GM23248 (cell line): ENCODE measurements at regions not wholly inside any gene's neighbourhood (a gene's known extent, or its start where the extent isn't known, plus 50 kb on each side); places are given as distances from the start of the nearest gene placed in this dataset.

ENCODE experiments used
- DNase-seq: peaks from one replicate; pipeline ENCODE4 v3.0.0-alpha.2; 2015
- H2AFZ ChIP-seq: fragments of 200-600 bp; sonication (generic); 2 replicates; pipeline ENCODE4 v1.6.1; 2016; ENCODE audit warnings: antibody characterized with exemption
- H3F3A ChIP-seq: fragments of 200-600 bp; sonication (generic); 2 replicates; pipeline ENCODE4 v1.6.1; 2016; ENCODE audit warnings: mild to moderate bottlenecking, antibody characterized with exemption, mixed run types; ENCODE audit not compliant: insufficient read depth
- H3K27ac ChIP-seq: fragments of 200-600 bp; sonication (generic); 2 replicates; pipeline ENCODE4 v1.5.1; 2016; ENCODE audit warnings: mild to moderate bottlenecking
- H3K27me3 ChIP-seq: fragments of 200-600 bp; sonication (generic); replicated peaks from 2 replicates; pipeline ENCODE4 v1.6.1; 2016; ENCODE audit warnings: mild to moderate bottlenecking; ENCODE audit not compliant: insufficient read depth
- H3K36me3 ChIP-seq: fragments of 200-600 bp; sonication (generic); 2 replicates; pipeline ENCODE4 v1.6.1; 2016; ENCODE audit warnings: low read depth, mild to moderate bottlenecking
- H3K4me1 ChIP-seq: fragments of 200-600 bp; sonication (generic); 2 replicates; pipeline ENCODE4 v1.6.1; 2016; ENCODE audit warnings: mild to moderate bottlenecking; ENCODE audit not compliant: insufficient read depth
- H3K4me2 ChIP-seq: fragments of 200-600 bp; sonication (generic); one replicate; pipeline ENCODE4 v1.6.1; 2016; ENCODE audit warnings: mild to moderate bottlenecking; ENCODE audit not compliant: unreplicated experiment
- H3K4me3 ChIP-seq: fragments of 200-600 bp; sonication (generic); 2 replicates; pipeline ENCODE4 v1.5.1; 2016; ENCODE audit warnings: mild to moderate bottlenecking
- H3K79me2 ChIP-seq: fragments of 200-600 bp; sonication (generic); 2 replicates; pipeline ENCODE4 v1.6.1; 2016; ENCODE audit warnings: mild to moderate bottlenecking; ENCODE audit not compliant: insufficient read depth
- H3K9ac ChIP-seq: fragments of 200-600 bp; sonication (generic); 2 replicates; pipeline ENCODE4 v1.6.1; 2016; ENCODE audit warnings: mild to moderate bottlenecking
- H3K9me2 ChIP-seq: fragments of 200-600 bp; sonication (generic); 2 replicates; pipeline ENCODE4 v1.6.1; 2016; ENCODE audit warnings: mixed run types, mild to moderate bottlenecking, moderate library complexity; ENCODE audit not compliant: insufficient read depth
- H3K9me3 ChIP-seq: fragments of 200-600 bp; sonication (generic); one replicate; pipeline ENCODE4 v1.6.1; 2017; ENCODE audit warnings: low read depth
- H4K20me1 ChIP-seq: fragments of 200-600 bp; sonication (generic); 2 replicates; pipeline ENCODE4 v1.6.0; 2016; ENCODE audit not compliant: insufficient read depth
- EZH2 ChIP-seq: fragments of 200-600 bp; sonication (generic); IDR thresholded peaks from 2 replicates; pipeline ENCODE4 v1.6.1; 2018; ENCODE audit warnings: antibody characterized with exemption, mild to moderate bottlenecking; ENCODE audit not compliant: insufficient read depth, poor library complexity, severe bottlenecking
- EZH2phosphoT487 ChIP-seq: fragments of 200-600 bp; sonication (generic); IDR thresholded peaks from 2 replicates; pipeline ENCODE4 v1.6.1; 2018; ENCODE audit warnings: antibody characterized with exemption, moderate library complexity, mild to moderate bottlenecking, low read depth; ENCODE audit not compliant: insufficient read depth
- WGBS, 2 experiments: methylation state at CpG; one replicate each; pipeline ENCODE4 v1.1.6; 2015 to 2017; ENCODE audit warnings: low lambda C conversion rate in 2 of 2, low coverage in 1 of 2; ENCODE audit errors: missing lambda C conversion rate in 2 of 2; 5-methylcytosine and 5-hydroxymethylcytosine counted together
- in situ Hi-C: fragments of 300-500 bp; cut with MboI; formaldehyde crosslinking; loops from 2 replicates; pipeline ENCODE4 v1.15.0; 2020

GRCh38 chr14:76271041-76271755 lies 104.7 kb upstream of the ESRRB start:
- Histone ChIP-seq H3K27me3 (peaks cover 4% of the 10 kb centered on the region; the same call in 1 of the 2 replicates), H3K79me2 (no peaks in the 10 kb centered on the region), H2AFZ (no peak overlapping the region), H3K4me2 (no peak overlapping the region), H3K4me1 (no peaks in the 10 kb centered on the region), H3K27ac (no peak overlapping the region), H3K9me3 (no peaks in the 10 kb centered on the region), H3K36me3 (no peaks in the 10 kb centered on the region), H3K9me2 (no peaks in the 10 kb centered on the region), H3K4me3 (no peak overlapping the region), H3F3A (no peaks in the 10 kb centered on the region), H3K9ac (no peak overlapping the region), H4K20me1 (no peaks in the 10 kb centered on the region)
- no peak for DNase-seq
- TF ChIP-seq EZH2phosphoT487 (no peak), EZH2 (no peak)
- WGBS, 2 experiments = 67 to 69% methylated on average over 15 of the region's 15 CpGs
- in situ Hi-C loops = no loop called here

- peaks cover 4% of the 10 kb centered on the region; the same call in 1 of the 2 replicates for H3K27me3 ChIP-seq
- no peaks in the 10 kb centered on the region for H4K20me1 ChIP-seq
- no peak overlapping the region for H3K9ac ChIP-seq
- no peaks in the 10 kb centered on the region for H3K9me3 ChIP-seq
- no peaks in the 10 kb centered on the region for H3F3A ChIP-seq
- H3K27ac ChIP-seq = no peak overlapping the region
- no peaks in the 10 kb centered on the region for H3K79me2 ChIP-seq
- no peak overlapping the region for H2AFZ ChIP-seq
- in situ Hi-C loops = no loop called here
- TF ChIP-seq EZH2phosphoT487 = no peak
- no peak for TF ChIP-seq EZH2
- DNase-seq = no peak
- no peak overlapping the region for H3K4me3 ChIP-seq
- H3K36me3 ChIP-seq = no peaks in the 10 kb centered on the region
- H3K4me1 ChIP-seq = no peaks in the 10 kb centered on the region
- no peak overlapping the region for H3K4me2 ChIP-seq
- H3K9me2 ChIP-seq = no peaks in the 10 kb centered on the region
These were observed 103.6 kb upstream of the ESRRB start for GRCh38 chr14:76272349-76272748.

- Histone ChIP-seq H3K79me2 (no peaks in the 10 kb centered on the region), H3K27me3 (peaks cover 4% of the 10 kb centered on the region; the same call in 1 of the 2 replicates), H3K36me3 (no peaks in the 10 kb centered on the region), H3K4me2 (no peak overlapping the region), H3K9ac (no peak overlapping the region), H3K9me3 (no peaks in the 10 kb centered on the region), H3F3A (no peaks in the 10 kb centered on the region), H2AFZ (no peak overlapping the region), H4K20me1 (no peaks in the 10 kb centered on the region), H3K4me3 (no peak overlapping the region), H3K4me1 (no peaks in the 10 kb centered on the region), H3K9me2 (no peaks in the 10 kb centered on the region), H3K27ac (no peak overlapping the region)
- in situ Hi-C loops = no loop called here
- no peak for DNase-seq
- no peak for TF ChIP-seq EZH2
These were observed 103.2 kb upstream of the ESRRB start for GRCh38 chr14:76272774-76273173.

GRCh38 chr14:76273346-76273745 lies 102.6 kb upstream of the ESRRB start:
- Histone ChIP-seq H2AFZ (no peak overlapping the region), H3K9ac (no peak overlapping the region), H3K27me3 (no peaks in the 10 kb centered on the region; the same call in 1 of the 2 replicates), H3K9me2 (no peaks in the 10 kb centered on the region), H3F3A (no peaks in the 10 kb centered on the region), H4K20me1 (no peaks in the 10 kb centered on the region), H3K9me3 (no peaks in the 10 kb centered on the region), H3K4me3 (no peak overlapping the region), H3K36me3 (no peaks in the 10 kb centered on the region), H3K4me2 (no peak overlapping the region), H3K4me1 (no peaks in the 10 kb centered on the region), H3K79me2 (no peaks in the 10 kb centered on the region), H3K27ac (no peak overlapping the region)
- DNase-seq = no peak
- in situ Hi-C loops = no loop called here
- no peak for TF ChIP-seq EZH2phosphoT487
- TF ChIP-seq EZH2 = no peak
- WGBS, 2 experiments = 35 to 36% methylated on average over 2 of the region's 2 CpGs

- in situ Hi-C loops = no loop called here
- Histone ChIP-seq H3K4me2 (no peak overlapping the region), H4K20me1 (no peaks in the 10 kb centered on the region), H3K4me3 (no peak overlapping the region), H3K9me3 (no peaks in the 10 kb centered on the region), H2AFZ (no peak overlapping the region), H3K27me3 (no peaks in the 10 kb centered on the region; the same call in 1 of the 2 replicates), H3K4me1 (no peaks in the 10 kb centered on the region), H3K36me3 (no peaks in the 10 kb centered on the region), H3K27ac (no peak overlapping the region), H3K9me2 (no peaks in the 10 kb centered on the region), H3F3A (no peaks in the 10 kb centered on the region), H3K9ac (no peak overlapping the region), H3K79me2 (no peaks in the 10 kb centered on the region)
- WGBS, 2 experiments = 51 to 63% methylated on average over 3 of the region's 3 CpGs
- TF ChIP-seq EZH2 (no peak), EZH2phosphoT487 (no peak)
- DNase-seq = no peak
These were observed 101.6 kb upstream of the ESRRB start for GRCh38 chr14:76274324-76274723.
